Bone marrow (tissue), 2 donors: ENCODE measurements at regions not wholly inside any gene's neighbourhood (a gene's known extent, or its start where the extent isn't known, plus 50 kb on each side); places are given as distances from the start of the nearest gene placed in this dataset.

Source experiments
- DNase-seq, 2 donors: peaks; one replicate each; lab custom pipeline; 2025; lab: John Stamatoyannopoulos, UW

DNA sequence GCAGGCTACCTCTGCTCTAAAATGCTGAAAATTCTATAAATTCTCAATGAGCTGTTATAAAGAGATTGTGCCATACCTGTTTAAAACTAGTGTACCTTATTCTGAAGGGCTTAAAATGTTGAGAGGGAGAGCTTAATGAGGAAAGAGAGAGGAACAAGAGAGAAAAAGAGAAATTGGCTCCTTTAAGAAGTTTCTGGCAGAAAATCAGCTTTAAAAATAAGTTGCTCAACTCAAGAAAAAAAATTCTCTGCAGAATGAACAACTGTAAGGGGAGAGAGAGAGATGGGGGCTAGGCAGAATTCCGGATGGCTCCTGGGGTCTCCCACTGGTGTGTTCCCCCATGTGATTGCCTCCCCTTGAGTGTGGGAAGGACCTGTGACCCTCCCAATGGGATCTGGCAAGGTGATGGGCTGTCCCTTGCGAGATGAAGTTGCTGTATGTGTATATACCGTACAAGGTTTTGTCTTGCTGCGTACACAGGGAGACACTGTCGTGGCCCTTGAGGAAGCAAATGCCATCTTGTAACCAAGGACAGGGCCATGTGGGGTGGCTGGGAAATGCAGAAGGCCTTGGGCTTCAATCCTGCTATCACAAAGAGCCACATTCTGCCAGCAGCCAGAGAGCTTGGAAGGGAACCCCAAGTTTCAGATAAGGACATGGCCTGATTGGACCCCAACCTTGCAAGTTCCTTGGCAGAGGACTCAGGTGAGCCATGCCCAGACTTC is 64.3 kb upstream of the S1PR3 start:
- DNase-seq, result no peak

DNA sequence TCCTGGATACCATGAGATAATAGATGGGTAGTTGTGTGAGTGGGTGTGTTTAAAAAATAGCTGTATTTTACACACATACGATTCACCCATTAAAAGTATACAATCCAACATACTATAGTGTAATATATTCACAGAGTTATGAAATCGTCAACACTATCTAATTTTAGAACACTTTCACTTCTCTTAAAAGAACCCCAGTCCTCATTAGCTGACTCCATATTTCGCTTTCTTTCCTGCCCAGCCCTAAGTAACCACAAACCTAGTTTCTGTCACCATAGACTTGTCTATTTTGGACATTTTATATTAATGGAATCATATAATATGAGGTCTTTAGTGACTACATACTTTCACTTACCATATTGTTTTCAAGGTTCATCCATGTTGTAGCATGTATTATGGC is 63.8 kb upstream of the S1PR3 start:
- DNase-seq, result no peak

GRCh38 chr9:88930716-88931115 is 60.6 kb upstream of the S1PR3 start:
- no peak for DNase-seq

DNA sequence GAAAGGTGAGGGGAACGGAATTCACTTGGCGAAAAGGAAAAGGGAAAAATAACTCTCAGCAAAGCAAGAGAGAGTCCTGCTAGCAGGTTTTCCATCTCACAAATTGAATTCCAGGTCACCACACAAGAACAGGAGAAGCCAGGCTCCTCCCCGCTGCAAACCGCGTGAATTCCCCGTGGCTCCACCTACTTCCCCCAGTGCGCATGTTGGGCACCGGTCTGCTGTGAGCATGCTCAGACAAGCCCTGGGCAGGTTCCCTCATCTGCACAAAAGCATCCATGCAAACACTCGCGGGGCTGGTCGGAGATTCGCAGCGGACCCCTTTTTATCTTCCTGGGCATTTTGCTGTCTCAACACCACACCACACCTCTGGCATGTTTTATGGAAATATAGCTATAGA is 58.5 kb upstream of the S1PR3 start:
- no peak for DNase-seq

DNA sequence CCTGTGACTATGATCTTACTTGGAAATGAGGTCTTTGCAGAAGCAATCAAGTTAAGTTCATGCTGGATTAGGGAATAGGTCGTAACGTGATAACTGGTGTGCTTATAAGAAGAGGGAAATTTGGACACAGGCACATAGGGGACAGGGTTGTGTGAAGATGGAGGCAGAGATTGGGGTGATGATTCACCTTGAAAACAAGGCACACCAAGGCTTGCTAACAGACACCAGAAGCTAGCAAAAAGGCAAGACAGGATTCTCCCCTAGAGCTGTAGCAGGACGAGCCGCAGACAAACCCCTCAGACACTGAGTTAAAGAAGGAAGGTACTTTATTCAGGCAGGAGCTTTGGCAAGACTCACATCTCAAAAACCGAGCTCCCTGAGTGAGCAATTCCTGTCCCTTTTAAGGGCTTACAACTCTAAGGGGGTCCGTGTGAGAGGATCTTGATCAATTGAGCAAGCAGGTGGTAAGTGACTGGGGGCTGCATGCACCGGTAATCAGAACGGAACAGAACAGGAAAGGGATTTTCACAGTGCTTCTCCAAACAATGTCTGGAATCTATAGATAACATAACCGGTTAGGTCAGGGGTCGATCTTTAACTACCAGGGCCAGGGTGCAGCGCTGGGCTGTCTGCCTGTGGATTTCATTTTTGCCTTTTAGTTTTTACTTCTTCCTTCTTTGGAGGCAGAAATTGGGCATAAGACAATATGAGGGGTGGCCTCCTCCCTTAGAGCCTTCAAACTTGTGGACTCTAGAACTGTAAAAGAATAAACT is 57.5 kb upstream of the S1PR3 start:
- DNase-seq, result no peak

- DNase-seq, result no peak
Measured at GRCh38 chr9:88934876-88935535, 56.3 kb upstream of the S1PR3 start.

DNA sequence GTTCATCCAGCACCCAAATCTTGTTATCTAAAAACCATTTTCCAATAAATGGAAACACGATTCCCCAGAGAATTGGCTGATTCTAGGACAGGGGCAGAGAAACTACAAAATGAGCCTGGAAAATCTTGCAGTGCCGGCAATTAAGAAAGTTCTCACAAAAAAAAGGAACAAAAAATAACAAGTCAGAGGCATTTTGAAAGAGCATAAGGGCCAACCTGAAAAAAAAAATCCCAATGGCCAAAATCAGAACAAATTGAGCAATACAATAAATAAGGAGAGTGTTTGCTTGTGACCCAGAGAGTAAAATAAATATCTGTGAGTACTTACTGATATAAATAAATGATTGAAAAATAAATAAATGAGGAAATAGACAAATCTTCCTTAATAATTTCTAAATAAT is 55.1 kb upstream of the S1PR3 start:
- DNase-seq, result no peak

DNA sequence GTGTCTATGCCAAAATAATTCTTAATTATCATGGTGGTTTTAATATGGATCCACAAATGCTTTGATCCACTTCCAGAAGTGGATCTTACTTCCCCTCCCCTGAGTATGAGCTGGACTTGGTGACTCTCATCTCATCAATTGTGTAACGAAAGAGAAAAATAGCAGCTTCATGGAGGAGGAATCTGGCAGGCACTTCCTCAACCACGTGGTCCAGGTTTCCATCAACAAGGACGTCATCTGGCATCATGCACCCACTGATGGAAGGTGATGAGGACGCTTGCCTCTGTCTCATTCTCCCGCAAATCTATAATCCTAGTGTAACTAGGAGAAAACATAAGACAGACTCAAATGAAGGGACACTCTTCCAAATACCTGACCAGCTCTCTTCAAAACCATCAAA is 54.6 kb upstream of the S1PR3 start:
- DNase-seq, result no peak

- no peak for DNase-seq
Measured at GRCh38 chr9:88937248-88937647, 54.0 kb upstream of the S1PR3 start.

GRCh38 chr9:88938189-88938588 is 53.1 kb upstream of the S1PR3 start:
- DNase-seq, result no peak
